B cell (primary cell): ENCODE measurements at regions not wholly inside any gene's neighbourhood (a gene's known extent, or its start where the extent isn't known, plus 50 kb on each side); places are given as distances from the start of the nearest gene placed in this dataset.

Experiments used
- ATAC-seq: fragments of 200-7000 bp; cut with Tn5 transposase; one replicate; pipeline ENCODE4 v1.10.0; 2021; ENCODE audit warnings: low read depth, mild to moderate bottlenecking, moderate number of reproducible peaks, moderate library complexity
- CTCF ChIA-PET: fragments of 350-600 bp; sonication (Branson Sonifier 250); formaldehyde crosslinking; loops from one replicate; lab custom pipeline; 2021; ENCODE audit warnings: antibody characterized with exemption, inconsistent platforms; lab: Charles Lee
- POLR2A ChIA-PET: fragments of 350-600 bp; sonication (Branson Sonifier 250); formaldehyde crosslinking; loops from one replicate; lab custom pipeline; 2021; ENCODE audit warnings: antibody characterized with exemption; lab: Charles Lee
- DNase-seq: peaks from one replicate; pipeline ENCODE4 v3.0.0; 2013
- H2AFZ ChIP-seq: 2 replicates; pipeline ENCODE4 v1.6.1; 2012; ENCODE audit warnings: mild to moderate bottlenecking, low read depth, low read length; ENCODE audit not compliant: insufficient read depth, poor library complexity, severe bottlenecking
- H3K27ac ChIP-seq, 2 donors: 1 replicate in 1 of 2; 2 replicates in 1 of 2; pipeline ENCODE4 v1.5.1; 2012 to 2013; ENCODE audit warnings: low read length in 2 of 2, mild to moderate bottlenecking in 2 of 2, moderate library complexity in 1 of 2
- H3K27me3 ChIP-seq, 4 experiments: fragments of 200-600 bp in 1 of 4; sonication (generic) in 1 of 4; replicated peaks in 1 of 4; 1 replicate in 2 of 4; 2 replicates in 2 of 4; pipeline versions ENCODE4 v1.6.1 to v1.7.0; 2013 to 2016; ENCODE audit warnings: low read length in 3 of 4, mild to moderate bottlenecking in 2 of 4, mixed read lengths in 1 of 4, moderate library complexity in 1 of 4; ENCODE audit not compliant: insufficient read depth in 4 of 4, control insufficient read depth in 3 of 4; ENCODE audit errors: control extremely low read depth in 1 of 4
- H3K36me3 ChIP-seq, 2 experiments: replicated peaks in 1 of 2; 1 replicate in 1 of 2; 2 replicates in 1 of 2; pipeline versions ENCODE4 v1.6.1 to v1.7.1; 2013; ENCODE audit warnings: low read length in 1 of 2; ENCODE audit not compliant: insufficient read depth in 2 of 2, control insufficient read depth in 1 of 2; ENCODE audit errors: control extremely low read depth in 1 of 2, extremely low read depth in 1 of 2
- H3K4me1 ChIP-seq, 2 donors: fragments of 200-600 bp in 1 of 2; sonication (generic) in 1 of 2; 1 replicate in 1 of 2; 2 replicates in 1 of 2; pipeline versions ENCODE4 v1.5.1 to v1.6.1; 2013 to 2017; ENCODE audit warnings: low read length in 2 of 2; ENCODE audit not compliant: control insufficient read depth in 2 of 2, insufficient read depth in 2 of 2
- H3K4me2 ChIP-seq: replicated peaks from 2 replicates; pipeline ENCODE3; 2012; ENCODE audit warnings: mild to moderate bottlenecking, low read depth, low read length; ENCODE audit not compliant: poor library complexity, severe bottlenecking
- H3K4me3 ChIP-seq, 5 experiments: fragments of 200-600 bp in 1 of 5; sonication (generic) in 1 of 5; 1 replicate in 3 of 5; 2 replicates in 2 of 5; pipeline versions ENCODE4 v1.5.1 to v1.7.0; 2011 to 2016; ENCODE audit warnings: low read length in 4 of 5, mild to moderate bottlenecking in 4 of 5, low read depth in 2 of 5, control low read depth in 1 of 5, moderate library complexity in 1 of 5; ENCODE audit not compliant: insufficient read depth in 1 of 5; ENCODE audit errors: control extremely low read depth in 1 of 5, extremely low read depth in 1 of 5
- H3K79me2 ChIP-seq: fragments of 200-600 bp; sonication (generic); one replicate; pipeline ENCODE4 v1.6.0; 2016; ENCODE audit warnings: low read length; ENCODE audit not compliant: control insufficient read depth, insufficient read depth
- H3K9ac ChIP-seq: fragments of 200-600 bp; sonication (generic); 2 replicates; pipeline ENCODE4 v1.6.1; 2017; ENCODE audit warnings: mild to moderate bottlenecking, low read length, moderate library complexity
- H3K9me3 ChIP-seq, 3 donors: one replicate each; pipeline versions ENCODE4 v1.6.1 to v1.7.1; 2013; ENCODE audit warnings: low read length in 2 of 3; ENCODE audit not compliant: control insufficient read depth in 2 of 3, insufficient read depth in 1 of 3; ENCODE audit errors: control extremely low read depth in 1 of 3
- H4K20me1 ChIP-seq: 2 replicates; pipeline ENCODE4 v1.6.0; 2012; ENCODE audit warnings: mild to moderate bottlenecking, low read length; ENCODE audit not compliant: insufficient read depth, control insufficient read depth, poor library complexity, severe bottlenecking
- H3K27ac Mint-ChIP-seq: one replicate; pipeline ENCODE4 v1.8.0; 2021; ENCODE audit warnings: mixed read lengths
- H3K27me3 Mint-ChIP-seq: one replicate; pipeline ENCODE4 v1.8.0; 2021; ENCODE audit warnings: mixed read lengths
- H3K4me1 Mint-ChIP-seq: one replicate; pipeline ENCODE4 v1.8.0; 2021; ENCODE audit warnings: mixed read lengths
- H3K4me3 Mint-ChIP-seq: one replicate; pipeline ENCODE4 v1.8.0; 2021; ENCODE audit warnings: mixed read lengths
- H3K9me3 Mint-ChIP-seq: one replicate; pipeline ENCODE4 v1.8.0; 2022; ENCODE audit warnings: mixed read lengths; ENCODE audit not compliant: insufficient read depth
- EZH2 ChIP-seq: IDR thresholded peaks from 2 replicates; pipeline ENCODE4 v1.6.1; 2012; ENCODE audit warnings: borderline replicate concordance, low read depth, mild to moderate bottlenecking, moderate library complexity, low read length; ENCODE audit not compliant: insufficient read depth, poor library complexity, severe bottlenecking
- WGBS: methylation state at CpG from one replicate; pipeline ENCODE4 v1.1.5; 2013; ENCODE audit warnings: missing lambda C conversion rate; ENCODE audit not compliant: insufficient coverage; 5-methylcytosine and 5-hydroxymethylcytosine counted together
- intact Hi-C: fragments of 100-400 bp; cut with micrococcal nuclease; formaldehyde crosslinking; loops from one replicate; pipeline ENCODE4 v1.10.0; 2022
- TF ChIP-seq, protein P1 (sequence below): fragments of 200-600 bp; IDR thresholded peaks from one replicate; pipeline ENCODE4 v1.8.0; 2022; ENCODE audit warnings: antibody characterized with exemption, mild to moderate bottlenecking

DNA sequence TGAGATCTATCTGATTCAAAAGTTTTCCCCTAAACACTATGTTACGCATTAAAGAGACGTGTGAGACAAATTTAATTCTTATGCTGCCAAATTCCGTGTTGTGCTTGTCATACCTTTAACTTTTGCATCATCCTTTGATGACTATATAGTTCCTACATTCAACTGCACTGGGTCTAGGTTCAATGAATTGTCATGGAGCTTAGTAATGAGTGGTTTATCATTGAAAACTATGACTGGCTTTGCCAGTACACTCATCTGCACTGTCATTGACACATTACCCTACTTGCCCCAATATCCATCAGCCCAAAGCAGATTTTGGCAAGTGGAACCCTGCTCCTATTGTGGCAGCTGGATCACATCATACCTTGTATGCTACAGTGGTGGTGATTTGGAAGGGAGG lies 882.9 kb upstream of the SLIT2 start:
- WGBS: no CpG with 5 or more reads among the region's 3 CpGs
- H3K4me3 Mint-ChIP-seq: no peak overlapping the region
- H3K27ac Mint-ChIP-seq: no peak overlapping the region
- Histone ChIP-seq H3K27ac (no peak overlapping the region), H2AFZ (no peak overlapping the region), H3K9me3 (no peaks in the 10 kb centered on the region), H3K79me2 (no peaks in the 10 kb centered on the region), H3K4me2 (no peak overlapping the region), H4K20me1 (no peaks in the 10 kb centered on the region), H3K27me3 (no peaks in the 10 kb centered on the region), H3K4me1 (no peaks in the 10 kb centered on the region), H3K9ac (no peak overlapping the region), H3K36me3 (no peaks in the 10 kb centered on the region), H3K4me3 (no peak overlapping the region)
- H3K9me3 Mint-ChIP-seq: peaks cover 2% of the 10 kb centered on the region
- CTCF ChIA-PET: no interaction called here
- POLR2A ChIA-PET: no interaction called here
- no peaks in the 10 kb centered on the region for H3K27me3 Mint-ChIP-seq
- ATAC-seq: no peak
- no peak for DNase-seq
- TF ChIP-seq, protein P1, sequence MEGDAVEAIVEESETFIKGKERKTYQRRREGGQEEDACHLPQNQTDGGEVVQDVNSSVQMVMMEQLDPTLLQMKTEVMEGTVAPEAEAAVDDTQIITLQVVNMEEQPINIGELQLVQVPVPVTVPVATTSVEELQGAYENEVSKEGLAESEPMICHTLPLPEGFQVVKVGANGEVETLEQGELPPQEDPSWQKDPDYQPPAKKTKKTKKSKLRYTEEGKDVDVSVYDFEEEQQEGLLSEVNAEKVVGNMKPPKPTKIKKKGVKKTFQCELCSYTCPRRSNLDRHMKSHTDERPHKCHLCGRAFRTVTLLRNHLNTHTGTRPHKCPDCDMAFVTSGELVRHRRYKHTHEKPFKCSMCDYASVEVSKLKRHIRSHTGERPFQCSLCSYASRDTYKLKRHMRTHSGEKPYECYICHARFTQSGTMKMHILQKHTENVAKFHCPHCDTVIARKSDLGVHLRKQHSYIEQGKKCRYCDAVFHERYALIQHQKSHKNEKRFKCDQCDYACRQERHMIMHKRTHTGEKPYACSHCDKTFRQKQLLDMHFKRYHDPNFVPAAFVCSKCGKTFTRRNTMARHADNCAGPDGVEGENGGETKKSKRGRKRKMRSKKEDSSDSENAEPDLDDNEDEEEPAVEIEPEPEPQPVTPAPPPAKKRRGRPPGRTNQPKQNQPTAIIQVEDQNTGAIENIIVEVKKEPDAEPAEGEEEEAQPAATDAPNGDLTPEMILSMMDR: no peak
- TF ChIP-seq EZH2: no peak
- intact Hi-C loops: no loop called here
- no peaks in the 10 kb centered on the region for H3K4me1 Mint-ChIP-seq

DNA sequence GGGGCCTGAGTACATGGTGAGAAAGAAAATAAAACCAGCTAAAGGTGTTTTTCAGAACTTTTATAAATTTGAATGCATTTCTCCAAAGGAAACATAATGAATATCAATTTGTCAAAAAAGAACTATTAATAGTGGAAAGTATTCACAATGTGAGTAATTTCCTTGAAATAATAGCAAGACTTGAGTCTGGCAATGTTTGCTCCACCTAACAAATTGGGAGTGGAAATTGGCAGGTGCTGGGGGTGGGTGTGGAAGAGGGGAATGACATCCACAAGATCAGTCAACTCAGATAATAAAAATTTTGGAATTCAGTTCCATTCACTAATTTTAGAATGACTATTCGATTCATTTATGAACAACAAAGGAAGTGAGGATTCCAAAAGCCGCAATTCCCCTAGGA lies 884.8 kb upstream of the SLIT2 start:
- no peak overlapping the region for H3K27ac Mint-ChIP-seq
- H3K9me3 ChIP-seq: no peaks in the 10 kb centered on the region
- no peaks in the 10 kb centered on the region for H3K4me1 Mint-ChIP-seq
- no peaks in the 10 kb centered on the region for H3K27me3 Mint-ChIP-seq
- H3K79me2 ChIP-seq: no peaks in the 10 kb centered on the region
- DNase-seq (no peak), ATAC-seq (no peak)
- H3K9ac ChIP-seq: no peak overlapping the region
- H3K4me3 ChIP-seq: no peak overlapping the region
- intact Hi-C loops: no loop called here
- no peak overlapping the region for H2AFZ ChIP-seq
- no CpG with 5 or more reads among the region's 2 CpGs for WGBS
- H3K4me2 ChIP-seq: no peak overlapping the region
- H3K4me3 Mint-ChIP-seq: no peak overlapping the region
- no peak overlapping the region for H3K27ac ChIP-seq
- H3K36me3 ChIP-seq: no peaks in the 10 kb centered on the region
- no peaks in the 10 kb centered on the region for H4K20me1 ChIP-seq
- ChIA-PET CTCF (no interaction called here), POLR2A (no interaction called here)
- TF ChIP-seq, protein P1: no peak
- TF ChIP-seq EZH2: no peak
- no peaks in the 10 kb centered on the region for H3K4me1 ChIP-seq
- no peaks in the 10 kb centered on the region for H3K27me3 ChIP-seq
- H3K9me3 Mint-ChIP-seq: no peaks in the 10 kb centered on the region
